KMS-11 (cell line): ENCODE measurements at regions not wholly inside any gene's neighbourhood (a gene's known extent, or its start where the extent isn't known, plus 50 kb on each side); places are given as distances from the start of the nearest gene placed in this dataset.

ENCODE experiments used
- H2AFZ ChIP-seq: fragments of 200-600 bp; sonication (generic); 2 replicates; pipeline ENCODE4 v1.6.1; 2016; ENCODE audit warnings: antibody characterized with exemption, mixed run types, low read depth
- H3K27ac ChIP-seq: fragments of 200-600 bp; sonication (generic); 2 replicates; pipeline ENCODE4 v1.6.1; 2016; ENCODE audit warnings: mild to moderate bottlenecking, mixed run types
- H3K27me3 ChIP-seq: fragments of 200-600 bp; sonication (generic); 2 replicates; pipeline ENCODE4 v1.6.1; 2017; ENCODE audit warnings: mild to moderate bottlenecking, low read depth, mixed run types, moderate library complexity; ENCODE audit not compliant: insufficient read depth
- H3K36me3 ChIP-seq: fragments of 200-600 bp; sonication (generic); 2 replicates; pipeline ENCODE4 v1.6.1; 2017; ENCODE audit warnings: mild to moderate bottlenecking, mixed run types; ENCODE audit not compliant: insufficient read depth
- H3K4me1 ChIP-seq: fragments of 200-600 bp; sonication (generic); 2 replicates; pipeline ENCODE4 v1.6.1; 2016; ENCODE audit warnings: mild to moderate bottlenecking, low read depth, mixed run types; ENCODE audit not compliant: poor library complexity, severe bottlenecking
- H3K4me2 ChIP-seq: fragments of 200-600 bp; sonication (generic); 2 replicates; pipeline ENCODE4 v1.7.0; 2016; ENCODE audit warnings: mild to moderate bottlenecking, mixed run types
- H3K4me3 ChIP-seq: fragments of 200-600 bp; sonication (generic); IDR thresholded peaks from 2 replicates; pipeline ENCODE4 v1.6.1; 2017; ENCODE audit warnings: low read depth, low read length, mixed read lengths; ENCODE audit not compliant: insufficient read depth
- H3K79me2 ChIP-seq: fragments of 200-600 bp; sonication (generic); 2 replicates; pipeline ENCODE4 v1.6.1; 2016; ENCODE audit warnings: low read depth, mixed run types; ENCODE audit not compliant: insufficient read depth
- H3K9ac ChIP-seq: fragments of 200-600 bp; sonication (generic); 2 replicates; pipeline ENCODE4 v1.6.1; 2016; ENCODE audit warnings: mild to moderate bottlenecking, mixed run types
- H4K20me1 ChIP-seq: fragments of 200-600 bp; sonication (generic); 2 replicates; pipeline ENCODE4 v1.6.1; 2016; ENCODE audit warnings: mild to moderate bottlenecking, mixed run types; ENCODE audit not compliant: insufficient read depth
- TF ChIP-seq, protein P1 (sequence below): fragments of 200-600 bp; sonication (generic); conservative IDR thresholded peaks from 2 replicates; pipeline ENCODE4 v1.6.1; 2017; ENCODE audit warnings: low read depth, mild to moderate bottlenecking, antibody characterized with exemption, low read length, moderate library complexity, mixed read lengths

DNA sequence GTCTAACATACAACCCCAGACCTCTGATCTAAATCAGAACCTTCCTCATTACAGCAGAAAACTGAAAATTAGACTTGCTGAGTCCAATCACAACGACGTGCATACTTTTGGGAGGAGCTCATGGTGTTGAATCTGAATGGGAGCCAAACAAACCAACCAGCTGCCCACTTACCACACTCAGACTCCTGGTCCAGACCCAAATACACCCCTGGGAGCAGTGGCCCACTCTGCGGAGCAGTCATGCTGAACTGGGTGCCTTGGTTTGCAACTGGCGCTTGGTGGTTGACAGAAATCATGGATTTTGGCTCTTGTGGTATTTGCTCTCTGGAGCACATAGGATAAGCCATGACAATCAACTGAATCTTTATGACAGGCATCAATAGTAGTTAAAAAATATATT lies 253.6 kb upstream of the TNP1 start:
- no peaks in the 10 kb centered on the region for H3K27me3 ChIP-seq
- TF ChIP-seq, protein P1, sequence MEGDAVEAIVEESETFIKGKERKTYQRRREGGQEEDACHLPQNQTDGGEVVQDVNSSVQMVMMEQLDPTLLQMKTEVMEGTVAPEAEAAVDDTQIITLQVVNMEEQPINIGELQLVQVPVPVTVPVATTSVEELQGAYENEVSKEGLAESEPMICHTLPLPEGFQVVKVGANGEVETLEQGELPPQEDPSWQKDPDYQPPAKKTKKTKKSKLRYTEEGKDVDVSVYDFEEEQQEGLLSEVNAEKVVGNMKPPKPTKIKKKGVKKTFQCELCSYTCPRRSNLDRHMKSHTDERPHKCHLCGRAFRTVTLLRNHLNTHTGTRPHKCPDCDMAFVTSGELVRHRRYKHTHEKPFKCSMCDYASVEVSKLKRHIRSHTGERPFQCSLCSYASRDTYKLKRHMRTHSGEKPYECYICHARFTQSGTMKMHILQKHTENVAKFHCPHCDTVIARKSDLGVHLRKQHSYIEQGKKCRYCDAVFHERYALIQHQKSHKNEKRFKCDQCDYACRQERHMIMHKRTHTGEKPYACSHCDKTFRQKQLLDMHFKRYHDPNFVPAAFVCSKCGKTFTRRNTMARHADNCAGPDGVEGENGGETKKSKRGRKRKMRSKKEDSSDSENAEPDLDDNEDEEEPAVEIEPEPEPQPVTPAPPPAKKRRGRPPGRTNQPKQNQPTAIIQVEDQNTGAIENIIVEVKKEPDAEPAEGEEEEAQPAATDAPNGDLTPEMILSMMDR, result no peak
- H2AFZ ChIP-seq, result no peak overlapping the region
- H4K20me1 ChIP-seq, result no peaks in the 10 kb centered on the region
- H3K79me2 ChIP-seq, result no peaks in the 10 kb centered on the region
- no peak overlapping the region for H3K9ac ChIP-seq
- H3K36me3 ChIP-seq, result no peaks in the 10 kb centered on the region
- no peak overlapping the region for H3K27ac ChIP-seq
- H3K4me3 ChIP-seq, result no peak overlapping the region
- no peak overlapping the region for H3K4me2 ChIP-seq
- no peaks in the 10 kb centered on the region for H3K4me1 ChIP-seq

DNA sequence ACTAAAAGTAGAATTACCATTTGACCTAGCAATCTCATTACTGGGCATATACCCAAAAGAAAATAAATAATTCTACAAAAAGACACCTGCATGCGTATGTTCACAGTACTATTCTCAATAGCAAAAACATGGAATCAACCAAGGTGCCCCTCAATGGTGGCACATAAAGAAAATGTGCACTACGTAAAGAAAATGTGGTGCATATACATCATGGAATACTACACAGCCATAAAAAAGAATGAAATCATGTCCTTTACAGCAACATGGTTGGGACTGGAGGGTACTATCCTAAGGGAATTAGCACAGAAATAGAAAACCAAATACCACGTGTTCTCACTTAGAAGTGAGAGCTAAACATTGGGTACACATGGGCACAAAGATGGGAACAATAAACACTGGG lies 250.7 kb upstream of the TNP1 start:
- TF ChIP-seq, protein P1, result no peak
- H3K27ac ChIP-seq, result no peak overlapping the region
- no peaks in the 10 kb centered on the region for H3K79me2 ChIP-seq
- H3K4me1 ChIP-seq, result no peaks in the 10 kb centered on the region
- no peak overlapping the region for H2AFZ ChIP-seq
- no peak overlapping the region for H3K4me3 ChIP-seq
- no peaks in the 10 kb centered on the region for H4K20me1 ChIP-seq
- H3K4me2 ChIP-seq, result no peak overlapping the region
- H3K36me3 ChIP-seq, result no peaks in the 10 kb centered on the region
- H3K9ac ChIP-seq, result no peak overlapping the region
- H3K27me3 ChIP-seq, result no peaks in the 10 kb centered on the region

DNA sequence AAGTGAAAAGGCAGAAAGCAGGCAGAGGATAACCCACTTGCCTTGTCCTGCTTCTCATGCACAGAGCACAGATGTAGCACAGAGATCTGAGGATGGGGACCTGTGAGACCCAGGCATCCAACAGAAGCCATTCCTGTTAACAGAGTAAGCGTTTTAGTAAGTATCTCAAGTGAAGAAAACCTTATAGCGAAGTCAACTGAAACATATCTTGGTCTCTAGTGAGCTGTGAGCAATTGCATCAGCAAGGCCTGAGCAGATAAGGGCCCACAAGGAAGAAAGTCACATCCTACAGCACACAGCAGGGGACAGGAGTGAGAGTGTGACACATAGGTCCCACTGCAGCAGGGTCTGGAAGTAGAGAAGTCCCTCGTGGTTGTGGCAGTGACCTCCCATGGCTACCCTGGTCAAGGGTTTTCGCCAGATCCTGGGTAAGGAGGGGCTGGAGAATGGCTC lies 248.7 kb upstream of the TNP1 start:
- Histone ChIP-seq H3K4me1 (no peaks in the 10 kb centered on the region), H2AFZ (no peak overlapping the region), H3K79me2 (no peaks in the 10 kb centered on the region), H3K4me3 (no peak overlapping the region), H3K27ac (no peak overlapping the region), H3K36me3 (no peaks in the 10 kb centered on the region), H3K4me2 (no peak overlapping the region), H3K9ac (no peak overlapping the region), H4K20me1 (no peaks in the 10 kb centered on the region), H3K27me3 (no peaks in the 10 kb centered on the region)
- TF ChIP-seq, protein P1, result no peak

DNA sequence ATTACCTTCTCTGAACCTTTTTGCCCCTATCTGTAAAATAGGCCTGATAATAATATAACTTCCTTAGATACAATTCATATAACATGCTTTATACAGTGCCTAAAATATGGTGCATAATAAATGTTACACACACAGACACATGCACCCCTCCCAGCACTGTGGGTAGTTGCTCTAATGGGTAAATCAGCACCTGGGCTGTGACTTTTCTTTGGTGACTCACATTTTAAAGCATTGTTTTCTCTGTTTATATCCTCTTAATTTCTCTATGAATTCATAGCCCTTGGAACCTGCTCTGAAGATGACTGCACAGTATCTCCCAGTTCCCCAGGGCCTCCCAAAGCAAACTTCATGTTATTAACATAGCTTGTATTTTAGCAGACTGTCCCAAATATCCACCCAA lies 248.2 kb upstream of the TNP1 start:
- no peak overlapping the region for H3K9ac ChIP-seq

More for the DNA sequence above, 248.2 kb upstream of the TNP1 start:
- no peak overlapping the region for H2AFZ ChIP-seq
- H4K20me1 ChIP-seq, result no peaks in the 10 kb centered on the region
- H3K27ac ChIP-seq, result no peak overlapping the region
- H3K4me3 ChIP-seq, result no peak overlapping the region
- no peaks in the 10 kb centered on the region for H3K4me1 ChIP-seq
- no peak overlapping the region for H3K4me2 ChIP-seq
- H3K79me2 ChIP-seq, result no peaks in the 10 kb centered on the region
- no peaks in the 10 kb centered on the region for H3K27me3 ChIP-seq
- no peaks in the 10 kb centered on the region for H3K36me3 ChIP-seq
- TF ChIP-seq, protein P1, result no peak
